NAMALWA (cell line): ENCODE measurements at regions not wholly inside any gene's neighbourhood (a gene's known extent, or its start where the extent isn't known, plus 50 kb on each side); places are given as distances from the start of the nearest gene placed in this dataset.

Experiments used
- DNase-seq: peaks from one replicate; pipeline ENCODE4 v3.0.0-alpha.2; 2015; ENCODE audit warnings: low spot score

- no peak for DNase-seq
Observed at GRCh38 chr19:30128211-30128610, 186.2 kb downstream of the URI1 start.

DNA sequence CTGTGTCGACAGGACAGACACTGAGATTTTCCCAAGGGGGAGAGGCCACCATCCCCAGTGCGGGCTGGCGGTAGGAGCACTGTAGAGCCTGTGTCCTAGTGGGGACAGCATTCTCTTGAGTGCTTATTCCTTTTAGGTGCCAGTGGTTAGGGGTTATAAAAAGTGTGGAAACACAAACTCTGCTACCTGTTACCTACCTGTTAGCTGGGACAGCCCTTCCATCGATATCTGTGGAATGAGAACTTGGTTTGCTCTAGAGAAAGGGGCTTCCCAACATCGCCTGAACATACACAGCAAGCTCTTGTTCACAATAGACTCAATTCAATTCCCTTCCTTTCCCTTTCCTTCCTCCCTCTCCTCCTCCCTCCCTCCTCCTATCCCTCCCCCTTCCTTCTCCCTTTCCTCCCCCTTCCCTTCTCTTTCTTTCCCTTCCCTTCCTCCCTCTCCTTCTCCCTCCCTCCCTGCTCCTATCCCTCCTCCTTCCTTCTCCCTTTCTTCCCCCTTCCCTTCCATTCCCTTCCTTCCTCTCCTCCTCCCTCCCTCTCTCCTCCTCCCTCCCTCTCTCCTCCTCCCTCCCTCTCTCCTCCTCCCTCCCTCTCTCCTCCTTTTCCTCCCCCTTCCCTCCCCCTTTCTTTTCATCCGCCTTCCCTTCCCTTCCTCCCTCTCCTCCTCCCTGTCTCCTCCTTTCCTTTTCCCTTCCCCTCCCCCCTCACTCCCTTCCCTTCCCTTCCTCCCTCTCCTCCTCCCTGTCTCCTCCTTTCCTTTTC is 188.5 kb downstream of the URI1 start:
- DNase-seq = no peak

- DNase-seq = no peak
Observed at GRCh38 chr19:30131246-30131645, 189.2 kb downstream of the URI1 start.

GRCh38 chr19:30131722-30132291 is 189.8 kb downstream of the URI1 start:
- no peak for DNase-seq

DNA sequence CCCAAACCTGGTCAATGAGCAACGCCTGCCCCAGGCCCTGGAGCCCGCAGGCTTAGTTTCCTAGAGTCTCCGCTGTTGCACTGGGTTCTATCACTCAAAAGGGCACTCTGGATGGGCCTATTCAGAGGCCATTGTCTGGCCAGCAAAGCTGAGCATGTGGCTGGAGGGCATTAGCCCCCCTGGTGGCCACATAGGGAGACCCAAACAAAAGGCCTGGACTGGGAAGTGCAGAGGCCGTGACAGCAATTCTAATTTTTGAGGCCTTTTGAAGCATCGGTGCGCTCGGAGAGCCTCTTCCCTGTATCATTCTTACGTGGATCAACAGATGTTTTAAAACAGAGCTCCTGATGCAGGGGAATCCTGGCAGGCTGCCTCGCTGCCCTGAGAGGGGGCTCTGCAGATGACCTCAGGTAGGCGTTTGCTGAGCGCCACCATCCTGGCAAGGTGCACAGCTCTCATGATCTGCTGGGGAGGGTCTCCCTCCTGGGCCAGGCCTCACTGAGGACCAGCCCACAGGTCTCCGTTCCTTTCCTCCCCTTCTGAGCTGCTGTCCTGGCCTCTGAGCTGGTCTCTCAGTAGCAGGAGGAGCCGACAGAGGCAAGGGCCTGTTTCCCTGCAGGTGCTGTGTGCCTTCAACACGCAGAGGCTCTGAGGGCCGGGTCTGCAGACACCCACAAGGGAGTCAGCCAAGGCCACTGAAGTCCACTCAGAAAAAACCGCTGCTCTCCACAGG is 190.5 kb downstream of the URI1 start:
- DNase-seq = no peak

DNA sequence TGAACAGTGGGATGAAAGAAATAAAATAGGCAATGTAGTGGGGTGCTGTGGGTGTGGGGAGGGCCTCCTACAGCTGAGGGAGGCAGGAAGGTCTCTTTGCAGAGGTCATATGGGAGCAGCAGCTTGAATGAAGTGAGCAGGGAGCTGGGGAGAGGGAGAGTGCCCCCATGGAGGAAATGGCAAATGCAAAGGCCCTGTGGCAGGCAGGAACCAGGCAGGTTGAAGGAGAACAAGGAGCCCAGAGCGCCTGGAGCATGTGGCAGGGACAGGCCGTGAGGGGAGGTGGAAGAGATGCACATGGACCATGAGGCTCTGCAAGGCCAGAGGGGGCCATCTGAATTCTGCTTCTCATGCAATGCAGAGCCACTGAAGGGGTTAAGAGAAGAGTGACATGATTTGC is 191.8 kb downstream of the URI1 start:
- DNase-seq = no peak

DNA sequence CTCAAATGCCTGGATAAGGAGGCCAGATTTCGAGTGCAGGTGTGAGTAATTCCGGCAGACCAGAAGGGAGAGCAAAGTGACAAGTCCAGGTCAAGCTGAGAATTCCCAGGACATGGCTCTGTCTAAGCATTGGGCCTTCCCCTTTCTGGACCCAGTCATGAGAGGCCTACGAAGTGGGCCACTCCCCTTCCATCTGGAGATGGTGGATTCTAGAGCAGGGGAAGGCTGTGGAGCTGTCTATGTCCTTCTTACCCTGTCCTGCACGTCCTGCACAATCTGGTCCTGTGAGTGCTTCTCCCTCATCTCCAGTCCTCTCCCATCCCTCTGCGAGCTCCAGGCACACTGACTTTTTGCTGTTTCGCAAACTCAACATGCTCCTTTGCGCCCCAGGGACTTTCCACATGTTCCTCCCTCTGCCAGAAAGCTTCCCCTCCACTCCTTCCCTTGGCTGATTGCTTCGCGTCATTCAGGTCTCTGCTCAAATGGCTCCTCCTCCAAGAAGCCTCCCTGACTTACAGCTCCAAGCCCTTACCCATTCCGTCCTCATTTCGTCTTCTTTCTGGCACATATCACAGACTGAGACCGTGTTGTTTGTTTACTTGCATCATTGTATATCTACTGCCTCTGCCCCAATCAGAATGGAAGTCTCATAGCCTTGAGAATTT is 193.2 kb downstream of the URI1 start:
- DNase-seq = no peak

GRCh38 chr19:30135797-30136196 is 193.8 kb downstream of the URI1 start:
- DNase-seq = no peak

DNA sequence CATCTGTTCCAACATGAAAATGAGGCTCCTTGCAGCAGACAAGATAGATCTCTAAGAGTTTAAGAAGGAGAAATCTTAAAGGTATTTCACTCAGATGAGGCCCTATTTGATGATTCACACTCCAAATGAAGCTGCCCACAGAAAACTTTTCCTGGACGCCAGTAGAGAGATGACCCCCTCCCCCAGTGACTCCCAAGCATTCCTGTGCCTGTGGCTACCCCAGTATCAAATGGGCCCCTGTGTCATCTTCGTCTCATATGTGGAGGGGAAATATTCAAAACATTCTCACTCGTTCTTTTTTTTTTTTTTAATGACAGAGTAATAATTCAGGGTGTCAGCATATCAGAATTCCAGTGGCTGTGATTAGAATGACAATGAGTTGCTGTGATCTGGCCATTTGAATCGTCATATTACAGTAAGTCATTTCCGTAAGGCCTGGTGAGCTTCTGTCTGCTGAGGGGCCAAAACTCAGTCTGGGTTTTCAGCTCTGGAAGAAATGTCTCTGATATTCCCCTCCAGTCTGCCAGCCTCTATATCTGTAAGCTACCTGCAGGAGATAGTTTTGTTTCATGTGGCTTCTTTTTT is 194.7 kb downstream of the URI1 start:
- no peak for DNase-seq

- DNase-seq = no peak
Observed at GRCh38 chr19:30137747-30138146, 195.7 kb downstream of the URI1 start.

DNA sequence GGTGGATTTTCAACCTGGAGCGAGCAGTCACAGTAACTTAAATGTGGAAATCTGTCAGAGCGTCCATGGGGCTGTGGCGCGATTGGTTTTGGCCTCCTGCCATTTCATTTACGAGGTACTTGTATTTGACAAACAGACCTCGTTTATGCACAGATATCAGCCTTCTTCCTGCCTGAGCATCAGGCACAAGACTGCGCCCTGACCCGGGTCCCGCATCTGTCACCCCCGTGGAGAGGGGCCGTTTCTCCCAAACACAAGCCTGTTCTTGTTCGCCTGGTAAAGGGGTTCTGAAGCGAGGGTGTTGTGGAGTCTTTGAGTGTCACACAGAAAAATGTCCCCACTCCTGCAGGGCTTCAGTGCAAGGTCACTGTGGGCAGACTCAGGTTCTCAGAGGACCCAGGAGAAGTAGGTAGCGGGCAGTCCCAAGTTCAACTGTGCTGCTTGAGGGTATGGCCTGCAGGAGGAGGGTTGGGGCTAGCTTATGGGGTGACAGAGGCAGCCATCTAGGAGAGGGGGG is 202.3 kb downstream of the URI1 start:
- no peak for DNase-seq

GRCh38 chr19:30144802-30145201 is 202.8 kb downstream of the URI1 start:
- no peak for DNase-seq

GRCh38 chr19:30145467-30145866 is 203.4 kb downstream of the URI1 start:
- no peak for DNase-seq

DNA sequence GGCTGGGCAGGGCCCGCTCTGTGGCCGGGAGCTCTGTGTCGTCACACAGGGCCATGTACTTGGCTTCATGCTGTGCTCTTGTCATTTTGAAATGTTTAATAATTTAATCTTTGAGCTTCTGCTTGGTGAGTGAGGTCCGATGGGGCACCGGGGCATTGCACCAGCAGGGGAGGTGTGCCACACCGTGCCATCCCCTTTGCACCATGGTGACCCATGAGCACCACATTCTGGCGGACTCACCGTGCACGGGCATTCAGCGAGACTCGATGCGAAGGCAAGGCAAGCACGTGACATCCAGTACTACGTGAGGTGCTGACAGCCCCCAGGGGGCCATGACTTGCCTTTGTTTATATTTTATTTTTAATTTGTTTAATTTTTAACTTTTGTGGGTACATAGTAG is 204.3 kb downstream of the URI1 start:
- DNase-seq = no peak

DNA sequence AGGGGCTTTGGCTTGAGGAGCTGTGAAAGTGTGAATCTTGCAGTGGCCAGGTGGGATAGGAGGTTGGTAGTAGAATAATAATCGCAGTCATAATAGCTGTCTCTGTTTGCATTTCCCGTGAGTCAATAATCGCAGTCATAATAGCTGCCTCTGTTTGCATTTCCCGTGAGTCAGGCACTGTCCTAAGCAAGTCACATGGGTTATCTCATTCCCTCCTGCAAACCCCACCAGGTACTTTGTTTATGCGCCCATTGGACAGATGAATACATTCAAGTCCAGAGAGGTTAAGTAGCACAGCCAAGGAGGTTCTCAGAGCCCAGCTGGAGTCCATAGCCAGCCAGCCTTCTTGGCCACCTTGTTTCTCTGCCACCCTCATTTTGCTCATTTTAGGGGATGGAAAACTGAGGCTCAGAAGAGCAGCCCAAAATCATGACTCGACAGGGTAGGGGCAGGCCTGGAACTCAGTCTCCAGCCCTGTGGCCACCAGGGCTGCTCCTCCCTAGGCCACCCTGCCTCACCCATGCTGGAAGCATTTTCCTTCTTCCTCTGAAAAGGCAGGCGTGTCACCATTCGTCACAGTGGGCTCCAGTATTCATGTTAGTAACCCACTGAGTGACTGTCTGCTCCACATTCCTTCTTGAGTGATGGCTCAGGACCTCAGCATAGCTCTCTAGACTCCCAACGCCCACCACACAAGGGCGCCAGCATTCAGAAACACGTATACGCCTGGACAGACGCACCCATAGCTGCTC is 206.2 kb downstream of the URI1 start:
- DNase-seq = no peak

- no peak for DNase-seq
Observed at GRCh38 chr19:30148803-30149202, 206.8 kb downstream of the URI1 start.

GRCh38 chr19:30149300-30149699 is 207.3 kb downstream of the URI1 start:
- DNase-seq = no peak

DNA sequence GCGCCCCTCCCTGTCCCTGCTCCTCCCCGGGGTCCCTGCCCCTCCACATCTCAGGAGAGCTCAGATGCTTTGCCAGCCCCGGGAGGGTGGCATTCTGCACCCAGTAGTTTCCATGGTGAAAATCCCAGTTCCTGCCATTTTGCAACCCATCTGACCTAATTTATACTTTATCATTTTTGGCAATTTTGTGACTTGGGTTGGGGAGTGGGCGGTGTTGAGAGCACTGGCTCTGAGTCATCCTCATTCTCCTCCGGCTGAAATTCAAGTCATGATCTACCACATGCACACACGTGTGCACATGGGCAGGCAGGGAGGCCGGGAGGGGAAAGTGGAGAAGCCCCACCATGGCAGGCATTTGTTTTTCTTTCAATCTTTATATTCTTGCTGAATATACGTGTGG is 208.6 kb downstream of the URI1 start:
- no peak for DNase-seq

DNA sequence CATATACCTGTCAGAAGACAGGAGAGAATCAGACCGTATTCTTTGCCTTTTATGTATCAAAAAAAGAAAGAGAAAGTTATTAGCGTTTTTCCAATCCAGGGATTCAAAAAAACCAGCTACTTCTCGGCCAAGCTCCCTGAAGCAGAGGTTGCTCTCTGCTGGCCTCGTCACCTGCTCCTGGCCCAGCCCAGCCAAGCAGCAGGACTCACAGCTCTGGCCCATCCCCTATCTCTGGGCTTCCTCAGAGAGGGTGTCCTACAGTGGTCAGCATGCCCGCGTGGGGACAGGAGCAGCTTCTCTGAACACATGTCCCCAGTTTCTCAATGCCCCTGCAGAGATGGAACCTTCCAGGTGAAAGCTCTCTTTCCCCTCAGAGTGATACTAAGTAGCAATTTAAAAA is 209.0 kb downstream of the URI1 start:
- DNase-seq = no peak

DNA sequence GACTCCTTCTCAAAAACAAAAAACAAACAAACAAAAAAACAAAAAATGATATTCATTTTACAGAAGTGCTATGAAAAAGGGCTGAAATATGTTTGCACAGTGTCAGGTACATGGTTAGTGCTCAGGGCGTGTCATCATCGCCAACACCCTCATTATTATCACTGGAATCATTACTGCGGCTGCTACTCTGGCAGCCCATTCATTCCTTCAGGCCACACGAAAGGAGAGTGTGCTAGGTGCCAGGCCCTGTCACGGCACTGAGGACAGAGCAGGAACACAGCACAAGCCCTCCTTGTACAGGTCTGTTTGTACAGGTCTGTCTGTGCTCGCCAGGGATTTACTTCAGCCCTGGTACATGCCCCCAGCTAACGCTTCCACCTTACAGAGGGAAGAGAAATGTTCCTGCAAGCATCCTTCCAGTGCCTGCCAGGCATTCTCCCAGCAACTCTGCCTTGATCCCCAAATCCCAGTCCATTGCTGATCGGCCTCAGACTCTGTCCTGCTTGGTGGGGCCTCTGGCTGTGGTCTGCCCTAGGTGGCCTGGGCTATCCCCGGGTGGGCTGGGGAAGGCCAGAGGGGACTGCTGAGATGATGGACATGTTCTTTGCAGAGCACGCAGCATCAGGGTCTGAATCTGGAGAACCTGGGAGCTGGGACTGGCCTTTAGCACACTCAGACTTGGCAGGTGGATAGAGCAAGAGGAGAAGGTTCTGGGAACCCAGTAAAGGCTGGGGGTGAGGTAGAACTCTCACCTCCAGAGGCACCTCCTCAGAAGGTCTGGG is 210.7 kb downstream of the URI1 start:
- no peak for DNase-seq
